ENCODE measurements at regions not wholly inside any gene's neighbourhood (a gene's known extent, or its start where the extent isn't known, plus 50 kb on each side); places are given as distances from the start of the nearest gene placed in this dataset.

GRCh38 chr9:82115900-82116299, 127.3 kb downstream of the SPATA31D1 start:
- H3K9me3 ChIP-seq (ENCODE audit: insufficient read depth, low read length): no peaks in the 10 kb centered on the region
- no peak overlapping the region for H3K4me3 ChIP-seq (ENCODE audit: insufficient read length, low read depth)
- H3K4me1 ChIP-seq (ENCODE audit: insufficient read depth, insufficient read length): no peaks in the 10 kb centered on the region
- no peak for DNase-seq (ENCODE audit: low read depth, low spot score)
- no peaks in the 10 kb centered on the region for H3K27me3 ChIP-seq (ENCODE audit: insufficient read depth, insufficient read length)
- TF ChIP-seq SUZ12 (IDR thresholded peaks at IDR 0.05; ENCODE audit: extremely low read depth, insufficient read depth, insufficient read length) (no peak), YY1 (IDR thresholded peaks at IDR 0.05; ENCODE audit: insufficient read depth, insufficient read length) (no peak), ZNF274 (IDR thresholded peaks at IDR 0.05; ENCODE audit: low read depth, low read length) (no peak)
- no peak overlapping the region for H3K9ac ChIP-seq (ENCODE audit: insufficient read length, low read depth)
- no peaks in the 10 kb centered on the region for H3K36me3 ChIP-seq (ENCODE audit: insufficient read depth, insufficient read length, low read length)

DNA sequence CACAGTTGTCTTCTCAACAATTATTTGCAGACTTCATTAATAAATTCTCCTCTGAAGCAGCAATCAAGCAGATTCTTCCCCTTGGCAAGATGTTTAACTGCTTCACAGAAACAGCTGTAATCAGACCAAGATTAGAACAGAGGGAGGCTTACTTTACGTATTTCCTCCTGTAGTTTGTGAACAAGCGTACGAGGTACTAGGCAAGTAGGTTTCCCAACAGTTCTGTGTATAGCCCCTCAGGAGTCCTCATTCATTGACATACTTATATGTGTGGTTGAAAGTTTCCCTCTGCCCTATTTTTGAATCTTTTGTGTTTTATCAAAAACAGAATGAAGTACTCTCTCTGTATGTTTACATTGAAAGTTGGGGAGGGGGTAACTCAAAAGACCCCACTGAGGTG, 128.0 kb downstream of the SPATA31D1 start:
- no peak for TF ChIP-seq ZNF274 (IDR thresholded peaks at IDR 0.05; ENCODE audit: low read depth, low read length)
- TF ChIP-seq SUZ12 (IDR thresholded peaks at IDR 0.05; ENCODE audit: extremely low read depth, insufficient read depth, insufficient read length): no peak
- TF ChIP-seq YY1 (IDR thresholded peaks at IDR 0.05; ENCODE audit: insufficient read depth, insufficient read length): no peak
- Histone ChIP-seq H3K9me3 (ENCODE audit: insufficient read depth, low read length) (no peaks in the 10 kb centered on the region), H3K9ac (ENCODE audit: insufficient read length, low read depth) (no peak overlapping the region), H3K4me1 (ENCODE audit: insufficient read depth, insufficient read length) (no peaks in the 10 kb centered on the region), H3K27me3 (ENCODE audit: insufficient read depth, insufficient read length) (no peaks in the 10 kb centered on the region), H3K36me3 (ENCODE audit: insufficient read depth, insufficient read length, low read length) (no peaks in the 10 kb centered on the region), H3K4me3 (ENCODE audit: insufficient read length, low read depth) (no peak overlapping the region)
- DNase-seq (ENCODE audit: low read depth, low spot score): no peak

DNA sequence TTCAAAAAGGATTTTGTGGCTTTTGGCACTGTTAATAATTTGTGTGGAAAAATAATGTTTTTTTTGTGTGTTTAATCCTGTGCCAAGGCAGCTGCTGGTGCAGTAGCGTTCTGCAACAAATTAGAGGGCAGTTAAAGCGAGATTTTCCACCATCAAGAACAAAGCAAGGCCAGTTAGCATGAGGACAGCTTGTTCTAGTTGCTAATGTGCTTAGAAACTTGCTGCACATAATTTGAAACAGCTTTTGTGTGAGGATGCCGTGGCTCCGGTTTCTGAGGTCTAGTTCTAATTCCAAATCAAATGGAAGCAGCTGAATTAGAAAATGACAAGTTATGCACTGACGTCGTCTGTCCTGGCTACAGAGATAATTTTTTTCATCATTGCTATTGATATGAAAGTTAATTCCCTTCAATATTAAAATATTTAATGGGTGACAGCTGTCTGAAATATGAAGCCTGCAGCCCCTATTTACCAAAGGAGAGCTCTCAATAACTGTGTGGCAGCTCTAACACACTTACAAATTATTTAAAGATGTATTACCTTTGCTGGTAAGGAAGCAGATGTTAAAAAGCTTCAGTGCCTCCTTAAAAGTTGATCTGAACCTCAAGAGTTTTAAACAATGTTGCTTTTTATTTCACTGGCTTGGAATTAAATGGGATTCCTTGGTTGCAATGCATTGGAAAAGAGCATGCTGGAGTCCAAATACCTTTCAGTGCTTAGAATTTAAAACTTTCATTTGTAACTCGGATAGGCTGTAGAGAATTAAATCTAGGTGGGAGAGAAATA, 128.6 kb downstream of the SPATA31D1 start:
- DNase-seq (ENCODE audit: low read depth, low spot score): no peak
- no peak for TF ChIP-seq SUZ12 (IDR thresholded peaks at IDR 0.05; ENCODE audit: extremely low read depth, insufficient read depth, insufficient read length)
- no peak for TF ChIP-seq ZNF274 (IDR thresholded peaks at IDR 0.05; ENCODE audit: low read depth, low read length)
- TF ChIP-seq YY1 (IDR thresholded peaks at IDR 0.05; ENCODE audit: insufficient read depth, insufficient read length): no peak
- Histone ChIP-seq H3K9me3 (ENCODE audit: insufficient read depth, low read length) (no peaks in the 10 kb centered on the region), H3K36me3 (ENCODE audit: insufficient read depth, insufficient read length, low read length) (no peaks in the 10 kb centered on the region), H3K9ac (ENCODE audit: insufficient read length, low read depth) (no peak overlapping the region), H3K27me3 (ENCODE audit: insufficient read depth, insufficient read length) (no peaks in the 10 kb centered on the region), H3K4me3 (ENCODE audit: insufficient read length, low read depth) (no peak overlapping the region), H3K4me1 (ENCODE audit: insufficient read depth, insufficient read length) (no peaks in the 10 kb centered on the region)

DNA sequence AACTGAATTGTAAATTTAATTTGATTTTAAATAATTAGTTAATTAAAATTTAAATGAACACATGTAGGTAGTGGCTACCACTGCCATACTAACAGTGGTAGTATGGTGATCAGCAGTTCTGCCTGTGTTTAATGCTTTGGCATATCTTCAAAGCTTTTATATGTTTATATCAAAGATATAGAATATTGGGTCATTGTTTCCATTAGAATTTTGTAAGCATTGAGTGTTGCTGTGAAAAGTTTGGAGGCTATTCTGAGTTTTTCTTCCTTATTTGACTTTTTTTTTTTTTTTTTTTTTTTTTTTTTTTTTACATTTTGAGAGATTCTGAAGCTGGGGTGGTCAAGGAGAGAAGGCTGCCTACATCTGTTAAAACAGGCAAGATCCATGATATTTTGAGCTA, 134.2 kb downstream of the SPATA31D1 start:
- Histone ChIP-seq H3K36me3 (ENCODE audit: insufficient read depth, insufficient read length, low read length) (no peaks in the 10 kb centered on the region), H3K9ac (ENCODE audit: insufficient read length, low read depth) (no peak overlapping the region), H3K27me3 (ENCODE audit: insufficient read depth, insufficient read length) (no peaks in the 10 kb centered on the region), H3K4me3 (ENCODE audit: insufficient read length, low read depth) (no peak overlapping the region), H3K9me3 (ENCODE audit: insufficient read depth, low read length) (no peaks in the 10 kb centered on the region), H3K4me1 (ENCODE audit: insufficient read depth, insufficient read length) (no peaks in the 10 kb centered on the region)
- TF ChIP-seq SUZ12 (IDR thresholded peaks at IDR 0.05; ENCODE audit: extremely low read depth, insufficient read depth, insufficient read length) (no peak), ZNF274 (IDR thresholded peaks at IDR 0.05; ENCODE audit: low read depth, low read length) (no peak)
- DNase-seq (ENCODE audit: low read depth, low spot score): no peak

- no peaks in the 10 kb centered on the region for H3K36me3 ChIP-seq (ENCODE audit: insufficient read depth, insufficient read length, low read length)
- DNase-seq (ENCODE audit: low read depth, low spot score): no peak
- TF ChIP-seq SUZ12 (IDR thresholded peaks at IDR 0.05; ENCODE audit: extremely low read depth, insufficient read depth, insufficient read length): no peak
- TF ChIP-seq ZNF274 (IDR thresholded peaks at IDR 0.05; ENCODE audit: low read depth, low read length): no peak
- no peak for TF ChIP-seq YY1 (IDR thresholded peaks at IDR 0.05; ENCODE audit: insufficient read depth, insufficient read length)
- H3K4me3 ChIP-seq (ENCODE audit: insufficient read length, low read depth): no peak overlapping the region
- H3K4me1 ChIP-seq (ENCODE audit: insufficient read depth, insufficient read length): no peaks in the 10 kb centered on the region
- H3K9ac ChIP-seq (ENCODE audit: insufficient read length, low read depth): no peak overlapping the region
- H3K27me3 ChIP-seq (ENCODE audit: insufficient read depth, insufficient read length): no peaks in the 10 kb centered on the region
- no peaks in the 10 kb centered on the region for H3K9me3 ChIP-seq (ENCODE audit: insufficient read depth, low read length)
Measured at GRCh38 chr9:82124090-82124489, 135.5 kb downstream of the SPATA31D1 start.

- Histone ChIP-seq H3K36me3 (ENCODE audit: insufficient read depth, insufficient read length, low read length) (no peaks in the 10 kb centered on the region), H3K4me3 (ENCODE audit: insufficient read length, low read depth) (no peak overlapping the region), H3K9me3 (ENCODE audit: insufficient read depth, low read length) (no peaks in the 10 kb centered on the region), H3K9ac (ENCODE audit: insufficient read length, low read depth) (no peak overlapping the region), H3K27me3 (ENCODE audit: insufficient read depth, insufficient read length) (no peaks in the 10 kb centered on the region), H3K4me1 (ENCODE audit: insufficient read depth, insufficient read length) (no peaks in the 10 kb centered on the region)
- no peak for DNase-seq (ENCODE audit: low read depth, low spot score)
- TF ChIP-seq SUZ12 (IDR thresholded peaks at IDR 0.05; ENCODE audit: extremely low read depth, insufficient read depth, insufficient read length) (no peak), YY1 (IDR thresholded peaks at IDR 0.05; ENCODE audit: insufficient read depth, insufficient read length) (no peak), ZNF274 (IDR thresholded peaks at IDR 0.05; ENCODE audit: low read depth, low read length) (no peak)
Measured at GRCh38 chr9:82126256-82126655, 137.7 kb downstream of the SPATA31D1 start.

DNA sequence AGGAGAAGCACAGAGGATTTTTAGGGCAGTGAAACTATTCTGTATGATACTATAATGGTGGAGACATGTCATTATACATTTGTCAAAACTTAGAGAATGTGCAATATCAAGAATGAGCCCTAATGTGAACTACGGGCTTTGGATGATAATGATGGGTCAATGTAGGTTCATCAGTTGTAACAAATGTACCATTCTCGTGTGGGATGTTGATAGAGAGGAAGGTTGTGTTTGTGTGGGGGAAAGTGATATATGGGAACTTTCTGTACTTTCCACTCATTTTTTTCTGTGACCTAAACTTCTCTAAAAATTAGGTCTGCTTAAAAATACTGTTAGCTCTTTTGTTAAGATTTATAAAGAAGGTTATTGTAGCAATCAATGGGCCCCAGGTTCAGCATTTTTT, 138.9 kb downstream of the SPATA31D1 start:
- H3K4me1 ChIP-seq (ENCODE audit: insufficient read depth, insufficient read length): no peaks in the 10 kb centered on the region
- TF ChIP-seq ZNF274 (IDR thresholded peaks at IDR 0.05; ENCODE audit: low read depth, low read length) (no peak), YY1 (IDR thresholded peaks at IDR 0.05; ENCODE audit: insufficient read depth, insufficient read length) (no peak), SUZ12 (IDR thresholded peaks at IDR 0.05; ENCODE audit: extremely low read depth, insufficient read depth, insufficient read length) (no peak)

More for the DNA sequence above, 138.9 kb downstream of the SPATA31D1 start:
- no peak overlapping the region for H3K9ac ChIP-seq (ENCODE audit: insufficient read length, low read depth)
- no peaks in the 10 kb centered on the region for H3K36me3 ChIP-seq (ENCODE audit: insufficient read depth, insufficient read length, low read length)
- no peaks in the 10 kb centered on the region for H3K9me3 ChIP-seq (ENCODE audit: insufficient read depth, low read length)
- H3K4me3 ChIP-seq (ENCODE audit: insufficient read length, low read depth): no peak overlapping the region
- H3K27me3 ChIP-seq (ENCODE audit: insufficient read depth, insufficient read length): no peaks in the 10 kb centered on the region
- DNase-seq (ENCODE audit: low read depth, low spot score): no peak
